Left cardiac atrium (tissue), 4 donors: ENCODE measurements at regions not wholly inside any gene's neighbourhood (a gene's known extent, or its start where the extent isn't known, plus 50 kb on each side); places are given as distances from the start of the nearest gene placed in this dataset.
A peak's percentile ranks its signal among the peaks of the same experiment; 100 is the strongest.
"Not testable (repeated sequence)": the region's sequence is repeated elsewhere in the genome, so short reads cannot be mapped to it uniquely, and the experiment has no call there.

ENCODE experiments used
- ATAC-seq, 2 donors: fragments of 200-7000 bp; cut with Tn5 transposase; one replicate each; pipeline ENCODE4 v1.9.1; 2020; ENCODE audit warnings: mild to moderate bottlenecking in 2 of 2, moderate library complexity in 2 of 2
- DNase-seq: peaks from one replicate; pipeline ENCODE4 v3.0.0-alpha.2; 2020
- intact Hi-C, 2 donors: fragments of 100-400 bp; cut with DNase I; formaldehyde crosslinking; loops; one replicate each; pipeline versions ENCODE4 v1.14.1 to v1.15.1; 2022 to 2023
- donor health status: DM: no; HTN: yes; CAD: no.
- donor health status: DM: no; HTN: yes; CAD: no; lungs with severe emphysema.
- donor health status: DM: yes; HTN: yes; CAD: no.
- donor health status: Dilated cardiomyopathy.

DNA sequence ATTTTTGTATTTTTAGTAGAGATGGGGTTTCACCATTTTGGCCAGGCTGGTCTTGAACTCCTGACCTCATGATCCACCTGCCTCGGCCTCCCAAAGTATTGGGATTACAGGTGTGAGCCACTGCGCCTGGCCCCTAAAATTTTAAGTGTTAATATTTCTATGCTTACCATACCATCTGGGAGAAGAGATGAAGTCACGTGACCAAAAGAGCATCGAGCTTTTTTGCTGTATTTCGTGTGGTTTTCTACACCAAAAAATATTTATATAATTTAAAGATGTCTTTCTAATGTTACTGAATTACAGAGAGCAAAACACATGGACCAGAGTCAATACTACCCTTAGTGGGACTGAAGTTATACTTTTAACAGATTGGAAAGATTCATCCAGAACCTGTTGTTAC lies 400.9 kb downstream of the SOCS6 start:
- intact Hi-C loops, ATAC-seq, DNase-seq: not testable (repeated sequence)

- ATAC-seq (no peak), DNase-seq (no peak)
- intact Hi-C loops, result no loop called here
These were observed 399.4 kb downstream of the SOCS6 start for GRCh38 chr18:70688286-70688685.

DNA sequence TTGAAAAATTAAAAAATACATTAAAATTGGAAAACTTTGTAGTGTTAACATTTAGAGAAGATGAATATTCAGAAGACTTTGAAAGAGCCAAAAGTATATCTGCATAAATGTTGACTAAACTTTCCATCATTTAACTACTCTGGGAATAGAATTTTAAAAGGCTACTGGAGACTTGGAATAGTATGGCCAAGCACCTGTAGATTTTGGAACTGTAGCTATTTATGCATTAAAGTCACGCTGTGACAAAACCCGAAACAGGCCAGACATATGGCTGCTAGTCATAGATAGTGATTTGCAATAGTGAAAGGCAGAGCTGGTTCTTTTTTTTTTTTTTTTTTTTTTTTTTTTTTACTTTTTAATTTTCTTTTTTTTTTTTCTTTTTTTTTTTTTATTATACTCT lies 396.0 kb downstream of the SOCS6 start:
- intact Hi-C loops, result no loop called here
- no peak for ATAC-seq
- no peak for DNase-seq

GRCh38 chr18:70683263-70683662 lies 394.4 kb downstream of the SOCS6 start:
- ATAC-seq (no peak), DNase-seq (no peak)
- intact Hi-C loops, result no loop called here

- no peak for DNase-seq
These were observed 386.1 kb downstream of the SOCS6 start for GRCh38 chr18:70674896-70675295.

DNA sequence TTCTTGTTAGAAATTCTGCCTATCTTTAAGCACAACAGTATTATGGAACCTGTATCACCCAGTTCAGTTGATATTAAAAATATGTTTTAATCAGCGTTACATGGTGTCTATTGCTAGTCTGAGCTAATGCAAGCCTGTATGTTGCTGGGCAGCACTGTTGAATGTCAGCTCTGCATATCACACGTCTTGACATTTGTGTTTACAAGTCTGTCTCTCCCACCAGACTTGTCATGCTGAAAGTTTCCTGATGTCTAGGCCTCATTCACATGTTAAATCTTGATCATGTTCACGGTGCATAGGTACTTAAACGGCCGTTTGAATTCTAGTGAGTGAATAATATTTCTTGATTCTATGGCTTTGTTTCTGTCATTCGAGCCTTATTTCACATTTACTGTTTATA lies 385.0 kb downstream of the SOCS6 start:
- no peak for DNase-seq
- intact Hi-C loops, result no loop called here
- no peak for ATAC-seq

More at GRCh38 chr18:70674896-70675295, 386.1 kb downstream of the SOCS6 start:
- intact Hi-C loops, result no loop called here
- no peak for ATAC-seq

DNA sequence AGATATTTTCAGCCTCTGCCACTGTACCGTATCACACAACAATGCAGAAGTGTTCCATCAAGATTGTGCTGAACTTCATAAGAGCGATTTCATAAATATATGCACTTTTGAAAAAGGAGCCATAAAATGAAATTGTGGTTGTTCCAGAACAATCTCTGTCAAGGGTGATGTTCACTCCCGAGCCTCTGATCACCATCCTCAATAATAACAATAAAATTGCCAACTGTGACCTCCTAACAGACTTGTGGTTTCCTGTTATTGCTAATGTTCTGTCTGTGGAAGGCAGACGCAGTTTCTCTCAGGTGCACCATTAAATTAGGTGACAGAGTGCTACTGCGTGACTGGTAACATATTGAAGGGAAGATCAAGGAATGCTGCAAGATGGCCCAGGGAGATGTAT lies 383.7 kb downstream of the SOCS6 start:
- ATAC-seq (no peak), DNase-seq (no peak)
- intact Hi-C loops, result no loop called here

DNA sequence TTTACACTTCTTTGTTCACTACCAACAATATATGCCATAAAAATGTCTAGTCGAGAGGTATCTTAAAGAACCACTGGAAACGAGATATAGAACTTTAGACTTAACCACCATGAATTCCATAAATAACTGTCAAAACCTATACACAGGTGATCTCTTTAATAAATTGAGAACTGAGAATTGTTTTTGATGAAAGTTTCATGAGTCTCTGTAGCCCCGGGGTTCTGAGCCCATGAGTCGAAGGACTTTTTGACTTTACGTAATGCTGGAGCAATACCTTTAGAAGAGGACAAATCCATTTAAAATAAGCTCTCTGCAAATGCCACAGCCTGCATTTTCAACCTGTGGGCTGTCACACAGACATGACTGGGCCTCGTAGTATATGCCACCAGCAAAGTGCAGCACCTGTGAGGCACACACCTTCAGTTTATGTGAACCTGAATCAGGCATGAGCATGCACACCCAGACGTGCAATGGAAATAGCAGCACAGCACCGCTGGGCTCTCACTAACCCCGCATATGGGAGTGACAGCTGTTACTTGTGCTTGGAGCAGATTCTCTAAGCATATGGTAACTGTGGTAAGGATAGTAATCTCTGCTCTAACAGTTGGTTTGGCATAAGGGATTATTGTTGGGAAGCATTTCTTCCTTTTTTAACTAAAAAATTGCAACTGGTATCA lies 383.2 kb downstream of the SOCS6 start:
- no peak for ATAC-seq
- intact Hi-C loops, result no loop called here

GRCh38 chr18:70666936-70667335 lies 378.1 kb downstream of the SOCS6 start:
- intact Hi-C loops, result no loop called here
- no peak for ATAC-seq
- DNase-seq, result no peak

More for the DNA sequence above, 383.2 kb downstream of the SOCS6 start:
- DNase-seq, result no peak

DNA sequence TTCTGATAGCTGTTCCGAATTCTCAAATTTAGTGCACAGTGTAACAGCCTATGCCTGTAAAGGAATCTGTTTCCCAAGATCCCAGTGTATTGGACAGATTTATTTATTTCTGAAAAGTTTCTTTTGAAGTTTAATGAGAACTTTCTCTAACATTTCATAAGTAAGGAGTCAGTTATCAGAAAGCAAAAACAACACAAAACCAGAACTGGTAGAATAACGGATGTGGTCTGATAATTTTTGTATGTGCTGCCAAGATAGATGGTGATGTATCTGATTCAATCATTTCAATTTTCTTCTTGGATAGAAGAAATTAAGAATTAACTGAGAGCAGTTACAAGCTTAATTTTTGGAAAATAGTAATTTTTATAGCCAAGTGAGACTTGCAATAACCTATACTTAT lies 374.3 kb downstream of the SOCS6 start:
- ATAC-seq, result no peak
- no peak for DNase-seq
- intact Hi-C loops, result no loop called here

- intact Hi-C loops, result no loop called here
- DNase-seq (no peak), ATAC-seq (no peak)
These were observed 373.7 kb downstream of the SOCS6 start for GRCh38 chr18:70662588-70662987.

DNA sequence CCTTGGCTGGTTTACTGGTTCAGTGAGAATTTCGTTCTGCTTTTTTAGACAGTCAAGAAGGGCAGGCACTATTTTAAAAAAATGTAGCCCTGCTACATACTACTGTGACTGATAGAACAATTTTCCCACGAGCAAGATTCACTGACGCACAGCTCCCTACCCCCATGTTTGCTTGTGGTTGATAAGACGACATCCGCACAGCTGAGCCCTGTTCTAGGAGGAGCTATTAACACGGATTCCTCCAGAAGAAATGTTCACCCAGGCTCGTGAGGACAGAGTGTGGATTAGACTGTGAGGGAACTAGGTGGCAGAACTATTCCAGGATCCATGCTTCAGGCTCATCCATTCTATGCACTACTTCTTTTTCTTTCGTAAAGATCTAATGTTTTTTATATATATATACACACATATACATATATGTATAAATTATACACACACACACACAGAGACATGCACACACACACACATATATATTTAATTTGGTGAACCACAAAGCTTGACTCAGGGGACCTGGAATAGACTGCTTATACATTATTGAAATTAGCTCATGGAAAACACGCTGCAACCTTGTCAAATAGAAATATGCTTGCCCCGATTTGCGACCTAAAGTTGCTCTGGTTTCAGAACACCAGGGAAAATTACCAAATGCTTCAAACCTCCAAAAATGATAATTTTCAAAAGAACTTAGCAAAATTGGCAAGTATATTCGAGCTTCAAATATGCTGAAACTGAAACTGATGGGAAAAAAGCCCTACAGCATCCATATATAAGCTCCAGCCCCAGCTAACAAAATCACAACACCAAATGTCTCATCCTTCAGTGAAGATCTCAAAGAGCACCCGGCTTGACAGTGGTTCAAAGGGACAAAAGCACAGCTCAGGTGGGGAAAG lies 370.4 kb downstream of the SOCS6 start:
- DNase-seq, result peak; percentile 25
- ATAC-seq, result peak; percentile 44 to 56
- intact Hi-C loops, result no loop called here

DNA sequence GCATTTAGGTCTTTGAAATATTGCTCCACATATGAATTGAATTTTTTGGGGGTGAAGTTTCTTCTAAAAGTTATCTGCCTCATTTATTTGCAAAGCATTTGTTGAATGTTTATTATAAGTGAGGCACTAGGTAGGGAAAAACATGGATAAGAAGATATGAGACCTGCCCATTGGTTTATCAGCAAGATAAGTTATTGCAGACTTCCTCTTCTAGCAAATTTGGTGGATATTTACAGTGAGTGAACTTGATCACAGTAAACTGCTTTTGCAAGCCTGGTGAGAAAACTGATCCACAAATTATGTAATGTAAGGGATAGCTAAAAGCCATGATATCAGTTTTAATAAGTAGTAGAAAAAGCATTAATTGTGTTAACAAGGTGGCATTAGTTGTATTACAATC lies 364.8 kb downstream of the SOCS6 start:
- DNase-seq (no peak), ATAC-seq (no peak)
- intact Hi-C loops, result no loop called here

DNA sequence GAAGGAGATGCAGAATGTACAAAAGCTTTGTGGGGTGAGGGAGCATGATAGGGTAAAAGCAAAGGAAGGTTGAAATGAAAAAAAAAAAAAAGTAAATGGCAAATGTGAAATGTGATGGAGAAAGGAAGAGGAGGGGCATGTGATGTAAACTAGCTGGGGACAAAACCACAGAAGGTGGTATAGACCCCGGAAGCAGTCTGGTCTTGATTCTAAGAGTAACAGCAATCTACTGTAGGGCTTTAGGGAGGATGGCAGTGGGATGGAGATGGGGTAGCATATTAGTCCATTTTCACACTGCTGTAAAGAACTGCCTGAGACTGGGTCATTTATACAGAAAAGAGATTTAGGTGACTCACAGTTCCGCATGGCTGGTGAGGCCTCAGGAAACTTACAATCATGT lies 362.0 kb downstream of the SOCS6 start:
- ATAC-seq (no peak), DNase-seq (no peak)

GRCh38 chr18:70649683-70650082 lies 360.8 kb downstream of the SOCS6 start:
- intact Hi-C loops, result no loop called here
- ATAC-seq, result no peak

More for the DNA sequence above, 362.0 kb downstream of the SOCS6 start:
- intact Hi-C loops, result no loop called here

DNA sequence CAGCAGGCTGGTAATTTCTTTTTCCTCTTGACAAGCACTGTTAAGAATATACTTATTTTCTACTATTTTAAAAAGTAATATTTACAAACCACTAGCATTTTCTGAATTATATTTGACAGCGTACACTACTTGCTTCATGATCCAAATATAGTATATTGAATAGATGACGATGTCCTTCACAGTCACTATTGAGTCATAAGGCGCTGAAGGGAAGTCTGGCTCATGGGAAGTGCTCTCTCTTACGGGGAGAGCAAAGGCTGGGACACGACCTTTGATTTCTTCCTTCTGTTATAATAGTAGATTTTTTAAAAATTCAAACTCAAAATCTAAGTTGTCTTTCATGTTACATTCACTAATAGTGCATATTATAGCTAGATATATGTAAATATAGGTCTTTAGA lies 357.1 kb downstream of the SOCS6 start:
- intact Hi-C loops, result no loop called here
- ATAC-seq (no peak), DNase-seq (no peak)

More at GRCh38 chr18:70649683-70650082, 360.8 kb downstream of the SOCS6 start:
- DNase-seq, result no peak

DNA sequence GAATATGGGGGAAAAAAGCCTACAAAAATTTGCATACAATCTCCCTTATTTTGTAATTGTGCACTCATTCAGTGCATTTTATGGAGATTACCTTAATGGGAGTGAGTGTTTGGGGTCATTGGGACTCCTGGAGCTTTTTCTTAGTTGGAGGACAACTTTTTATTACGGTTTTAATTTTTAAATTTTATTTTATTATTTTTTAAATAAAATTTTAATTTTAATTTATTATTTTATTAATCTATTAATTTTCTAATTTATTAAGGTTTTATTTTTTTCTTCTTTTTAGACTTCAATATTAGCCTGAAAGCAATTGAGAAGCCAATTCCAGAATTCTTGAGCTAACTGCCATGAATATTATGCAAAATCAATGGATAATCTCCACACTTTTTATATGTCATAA lies 355.0 kb downstream of the SOCS6 start:
- intact Hi-C loops, result no loop called here
- no peak for ATAC-seq
- no peak for DNase-seq

DNA sequence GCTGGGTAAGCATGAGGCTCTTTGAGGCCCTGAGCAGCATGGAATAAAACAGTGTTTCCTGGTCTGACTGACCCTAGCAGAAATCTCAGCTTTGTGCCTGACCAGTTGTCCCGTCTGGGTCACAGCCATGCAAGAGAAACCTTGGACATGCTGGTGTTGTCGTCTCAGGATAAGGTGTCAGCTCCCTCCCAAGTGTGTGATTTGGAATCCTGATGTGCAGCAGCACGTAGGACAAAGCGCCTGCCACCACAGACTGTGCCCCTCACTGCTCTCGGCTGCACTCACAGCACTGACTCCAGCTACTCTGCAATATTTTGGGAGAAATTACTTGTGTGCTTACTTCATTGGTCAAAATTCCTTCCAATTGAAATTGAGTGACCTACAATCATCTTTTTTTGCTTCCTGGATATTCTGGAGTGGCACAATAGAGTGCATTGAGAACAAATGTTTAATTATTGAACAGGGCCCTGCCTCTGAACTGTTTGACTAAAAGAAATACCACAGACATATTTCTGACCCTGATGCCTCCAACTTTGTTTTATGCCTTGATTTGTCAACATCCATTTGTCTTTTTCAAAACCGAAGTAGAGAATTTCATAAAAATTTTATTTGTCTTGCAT lies 352.4 kb downstream of the SOCS6 start:
- intact Hi-C loops, result no loop called here
- ATAC-seq (no peak), DNase-seq (no peak)

- intact Hi-C loops, result no loop called here
- ATAC-seq, result no peak
These were observed 351.6 kb downstream of the SOCS6 start for GRCh38 chr18:70640336-70640887.

DNA sequence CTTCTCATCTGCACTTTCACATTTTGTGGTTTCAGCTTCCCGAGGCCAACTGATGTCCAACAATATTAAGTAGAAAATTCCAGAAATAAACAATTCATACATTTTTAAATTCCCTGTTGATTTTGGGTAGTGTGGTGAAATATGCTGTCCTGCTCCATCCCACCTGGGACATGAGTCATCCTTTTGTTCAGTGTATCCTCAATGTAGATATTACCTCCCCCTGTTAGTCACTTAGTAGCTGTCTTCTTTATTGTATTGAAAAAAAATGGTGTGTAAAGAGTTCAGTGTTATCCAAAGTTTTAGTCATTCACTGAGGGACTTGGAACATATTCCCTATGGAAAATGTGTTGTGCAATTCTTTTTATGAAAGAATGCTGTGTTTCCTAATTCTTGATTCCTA lies 348.1 kb downstream of the SOCS6 start:
- DNase-seq (no peak), ATAC-seq (no peak)
- intact Hi-C loops, result no loop called here

More at GRCh38 chr18:70640336-70640887, 351.6 kb downstream of the SOCS6 start:
- no peak for DNase-seq
